GM12874 (cell line): ENCODE measurements at regions not wholly inside any gene's neighbourhood (a gene's known extent, or its start where the extent isn't known, plus 50 kb on each side); places are given as distances from the start of the nearest gene placed in this dataset.

ENCODE experiments used
- CTCF ChIP-seq: IDR thresholded peaks from 2 replicates; pipeline ENCODE4 v1.5.1; 2011; ENCODE audit warnings: low read depth, mild to moderate bottlenecking, control low read depth, low read length, moderate library complexity; ENCODE audit not compliant: insufficient read depth

DNA sequence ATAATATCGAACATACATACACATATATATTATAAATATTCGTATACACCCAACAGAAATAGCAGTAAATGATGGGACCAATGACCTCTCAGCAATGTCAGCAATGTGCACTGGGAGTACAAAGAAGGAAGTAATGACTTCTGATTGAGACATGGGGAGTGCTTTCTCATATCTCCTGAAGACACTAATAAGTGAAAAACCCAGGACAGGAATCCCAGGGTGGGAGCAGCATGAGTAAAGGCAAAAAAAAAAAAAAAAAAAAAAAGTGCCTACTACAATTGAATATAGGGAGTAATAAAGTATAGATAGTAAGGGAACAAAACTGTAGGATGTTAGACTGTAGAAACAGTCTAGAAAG is 491.3 kb downstream of the IRS1 start:
- TF ChIP-seq CTCF: no peak

DNA sequence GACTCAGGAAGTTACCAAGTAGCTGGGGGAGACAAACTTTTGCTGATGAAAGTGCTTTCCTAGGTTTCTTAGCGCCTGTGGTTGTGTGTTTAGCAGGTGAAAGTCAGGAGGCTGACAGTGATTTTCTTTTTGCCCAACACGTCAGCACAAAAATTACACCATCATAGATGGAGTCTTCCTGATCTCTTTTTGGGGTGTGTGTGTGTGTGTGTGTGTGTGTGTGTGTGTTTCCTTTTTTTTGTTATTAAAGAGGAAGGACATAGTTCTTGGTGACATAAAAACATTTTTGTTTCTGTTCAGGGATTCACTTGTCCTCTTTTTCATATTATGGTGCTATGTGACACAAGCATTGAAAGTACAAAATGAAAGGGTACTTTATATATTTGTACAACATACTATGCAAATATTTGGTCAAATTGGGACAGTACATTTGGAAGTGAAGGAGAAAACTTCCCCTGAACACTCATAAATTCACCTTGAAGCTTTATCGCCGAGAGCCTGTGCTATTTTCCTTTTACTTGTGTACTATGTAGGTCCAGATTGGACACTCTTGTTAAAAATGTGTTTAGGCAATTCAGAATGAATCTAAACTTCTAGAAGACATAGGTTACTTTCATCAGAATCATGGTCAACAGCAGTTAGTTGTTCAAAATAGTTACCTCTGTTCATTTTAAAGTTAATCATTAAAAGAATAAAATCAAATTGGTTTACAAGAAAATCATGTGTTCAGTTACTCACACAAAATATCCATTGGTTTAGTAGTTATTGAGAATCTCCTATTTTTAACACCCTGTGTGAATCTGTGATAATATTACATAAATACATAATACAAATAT is 491.9 kb downstream of the IRS1 start:
- TF ChIP-seq CTCF: no peak

DNA sequence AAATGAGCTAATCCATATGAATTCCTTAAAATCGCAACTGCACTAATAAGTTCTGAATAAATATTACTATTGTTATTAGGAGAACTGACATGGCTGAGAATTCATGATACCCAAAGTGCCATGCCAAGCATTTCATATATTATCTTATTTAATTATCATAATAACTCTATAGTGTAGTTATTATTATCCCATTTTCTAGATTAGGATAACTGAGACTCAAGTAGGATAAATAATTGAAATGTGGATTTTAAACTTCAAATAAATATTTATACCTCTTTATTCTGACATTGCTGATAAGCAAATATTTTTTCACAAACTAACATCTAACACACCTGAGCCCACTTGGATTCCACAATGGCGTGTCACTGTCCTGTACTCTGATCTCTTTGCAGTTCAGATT is 492.7 kb downstream of the IRS1 start:
- TF ChIP-seq CTCF: no peak

GRCh38 chr2:226304308-226304707 is 495.3 kb downstream of the IRS1 start:
- TF ChIP-seq CTCF: no peak

- no peak for TF ChIP-seq CTCF
Observed at GRCh38 chr2:226303707-226304106, 495.9 kb downstream of the IRS1 start.

DNA sequence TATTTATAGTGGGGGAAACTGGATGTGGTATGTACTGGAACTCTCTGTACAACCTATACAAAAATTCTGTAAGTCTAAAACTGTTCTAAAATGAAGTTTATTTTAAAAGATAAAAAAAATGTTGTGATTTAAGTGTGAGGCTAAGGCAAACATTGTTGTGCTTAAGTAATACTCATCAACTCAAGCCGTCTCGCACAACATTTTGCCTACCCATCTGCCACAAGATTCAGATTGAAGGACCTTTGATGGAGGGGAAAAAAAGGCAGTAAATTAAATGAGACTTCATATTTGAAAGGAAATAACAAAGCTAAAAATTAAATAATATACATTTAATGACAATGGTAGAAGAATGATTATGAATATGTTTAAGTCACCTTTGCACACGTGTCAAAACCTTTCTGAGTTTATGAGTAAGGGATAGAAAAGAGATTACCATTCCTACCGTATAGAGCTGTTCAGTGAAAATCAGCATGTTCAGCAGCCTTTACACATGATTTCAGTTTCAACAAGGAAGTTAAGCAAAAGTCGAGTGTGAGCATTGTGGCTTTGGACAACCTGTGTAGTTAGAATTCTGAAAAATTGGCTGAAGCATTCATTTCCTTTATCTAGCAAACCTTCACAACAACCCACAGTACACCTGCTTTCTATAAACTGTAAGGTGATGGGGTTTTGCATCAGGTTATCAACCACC is 499.3 kb downstream of the IRS1 start:
- no peak for TF ChIP-seq CTCF

GRCh38 chr2:226299771-226300170 is 499.8 kb downstream of the IRS1 start:
- TF ChIP-seq CTCF: no peak
